ENCODE measurements at regions not wholly inside any gene's neighbourhood (a gene's known extent, or its start where the extent isn't known, plus 50 kb on each side); places are given as distances from the start of the nearest gene placed in this dataset.
"Not testable (repeated sequence)": the region's sequence is repeated elsewhere in the genome, so short reads cannot be mapped to it uniquely, and the experiment has no call there.

- DNase-seq (ENCODE audit: low spot score) = no peak
Measured at GRCh38 chr2:239726631-239727181, 298.4 kb downstream of the NDUFA10 start.

- no peak for DNase-seq (ENCODE audit: low spot score)
Measured at GRCh38 chr2:239726091-239726591, 299.0 kb downstream of the NDUFA10 start.

GRCh38 chr2:239725551-239725890 lies 299.6 kb downstream of the NDUFA10 start:
- DNase-seq (ENCODE audit: low spot score) = no peak

GRCh38 chr2:239724851-239725550 lies 300.1 kb downstream of the NDUFA10 start:
- no peak for DNase-seq (ENCODE audit: low spot score)

GRCh38 chr2:239724194-239724849 lies 300.8 kb downstream of the NDUFA10 start:
- DNase-seq (ENCODE audit: low spot score) = no peak

- DNase-seq (ENCODE audit: low spot score) = no peak
Measured at GRCh38 chr2:239723486-239724193, 301.5 kb downstream of the NDUFA10 start.

- DNase-seq (ENCODE audit: low spot score) = no peak
Measured at GRCh38 chr2:239722760-239723470, 302.2 kb downstream of the NDUFA10 start.

GRCh38 chr2:239721991-239722759 lies 303.0 kb downstream of the NDUFA10 start:
- no peak for DNase-seq (ENCODE audit: low spot score)

GRCh38 chr2:239721531-239721930 lies 303.6 kb downstream of the NDUFA10 start:
- DNase-seq (ENCODE audit: low spot score) = no peak

- no peak for DNase-seq (ENCODE audit: low spot score)
Measured at GRCh38 chr2:239720361-239721360, 304.5 kb downstream of the NDUFA10 start.

- DNase-seq (ENCODE audit: low spot score) = no peak
Measured at GRCh38 chr2:239719791-239720360, 305.3 kb downstream of the NDUFA10 start.

GRCh38 chr2:239718991-239719390 lies 306.2 kb downstream of the NDUFA10 start:
- not testable (repeated sequence) for DNase-seq (ENCODE audit: low spot score)

GRCh38 chr2:239717706-239718105 lies 307.4 kb downstream of the NDUFA10 start:
- no peak for DNase-seq (ENCODE audit: low spot score)

- no peak for DNase-seq (ENCODE audit: low spot score)
Measured at GRCh38 chr2:239717319-239717675, 307.8 kb downstream of the NDUFA10 start.

GRCh38 chr2:239716536-239717318 lies 308.4 kb downstream of the NDUFA10 start:
- DNase-seq (ENCODE audit: low spot score) = peak; percentile 89

- no peak for DNase-seq (ENCODE audit: low spot score)
Measured at GRCh38 chr2:239716009-239716408, 309.1 kb downstream of the NDUFA10 start.

- DNase-seq (ENCODE audit: low spot score) = no peak
Measured at GRCh38 chr2:239715606-239716005, 309.5 kb downstream of the NDUFA10 start.

GRCh38 chr2:239715202-239715601 lies 309.9 kb downstream of the NDUFA10 start:
- no peak for DNase-seq (ENCODE audit: low spot score)

GRCh38 chr2:239714116-239714515 lies 311.0 kb downstream of the NDUFA10 start:
- no peak for DNase-seq (ENCODE audit: low spot score)
